Activated CD4-positive, alpha-beta T cell treated with anti-CD3 and anti-CD28 coated beads, Interleukin-2, Interleukin-4, amounts not matched to agents 100 ng/mL and 50 ng/mL, durations not matched to agents 16 hours and 8 hours (primary cell): ENCODE measurements at regions not wholly inside any gene's neighbourhood (a gene's known extent, or its start where the extent isn't known, plus 50 kb on each side); places are given as distances from the start of the nearest gene placed in this dataset.
A peak's percentile ranks its signal among the peaks of the same experiment; 100 is the strongest.

ENCODE experiments used
- DNase-seq: peaks from one replicate; pipeline ENCODE4 v3.0.0-alpha.2; 2020; ENCODE audit warnings: low spot score

DNA sequence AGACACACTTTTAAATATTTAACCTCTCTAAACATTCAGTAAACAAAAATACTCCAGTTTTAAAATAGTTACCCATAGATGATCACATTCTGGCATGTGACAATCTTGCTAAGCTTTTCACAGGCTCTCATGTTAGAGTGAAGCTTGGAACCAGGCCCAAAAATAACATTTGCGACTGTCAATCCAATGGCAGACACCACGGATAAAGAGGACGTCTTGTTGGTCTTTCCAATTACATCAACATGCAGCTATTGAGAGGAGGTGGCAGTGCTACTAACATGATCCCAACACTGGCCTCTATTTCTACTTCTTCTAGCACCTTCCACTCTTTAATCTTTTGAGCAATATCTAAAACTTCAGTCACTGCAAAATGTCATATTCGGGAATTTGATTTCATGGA, 970.8 kb upstream of the TENM3 start:
- no peak for DNase-seq

DNA sequence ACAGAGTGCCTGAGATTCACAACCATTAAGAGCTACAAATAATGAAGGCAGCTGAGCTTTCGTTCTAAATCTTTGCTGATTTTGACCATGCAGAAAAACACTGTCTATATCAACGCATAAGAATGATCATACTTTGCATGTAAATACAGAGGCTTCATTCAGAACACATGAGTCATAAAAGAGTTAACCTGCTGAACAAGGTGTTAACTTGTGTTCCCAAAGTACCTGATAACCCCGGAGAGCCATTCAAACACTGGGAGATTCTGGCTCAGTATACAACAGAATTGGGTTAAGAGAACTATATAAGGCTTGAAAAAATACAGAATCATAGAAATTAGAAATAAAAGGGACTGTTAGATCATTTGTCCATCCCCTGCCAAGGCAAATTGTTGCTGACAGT, 964.3 kb upstream of the TENM3 start:
- DNase-seq = no peak

DNA sequence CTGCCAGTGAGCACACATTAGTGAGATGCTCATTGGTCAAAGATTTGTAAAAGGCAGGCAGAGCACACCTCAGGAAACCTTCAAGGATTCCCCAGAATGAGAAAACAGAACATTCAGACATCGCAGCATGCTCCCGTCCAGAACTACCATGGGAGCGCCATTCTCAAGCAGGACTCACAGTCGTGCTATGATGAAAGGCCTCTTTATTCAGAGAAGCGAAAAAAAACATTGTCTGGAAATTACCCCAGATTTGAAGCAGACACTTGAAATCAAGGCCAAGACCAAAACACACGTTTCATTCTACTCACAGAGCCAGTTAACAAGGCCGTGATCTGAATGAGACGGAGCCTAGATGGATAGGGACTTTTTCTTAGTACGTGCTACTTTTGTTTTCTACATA, 961.8 kb upstream of the TENM3 start:
- no peak for DNase-seq

DNA sequence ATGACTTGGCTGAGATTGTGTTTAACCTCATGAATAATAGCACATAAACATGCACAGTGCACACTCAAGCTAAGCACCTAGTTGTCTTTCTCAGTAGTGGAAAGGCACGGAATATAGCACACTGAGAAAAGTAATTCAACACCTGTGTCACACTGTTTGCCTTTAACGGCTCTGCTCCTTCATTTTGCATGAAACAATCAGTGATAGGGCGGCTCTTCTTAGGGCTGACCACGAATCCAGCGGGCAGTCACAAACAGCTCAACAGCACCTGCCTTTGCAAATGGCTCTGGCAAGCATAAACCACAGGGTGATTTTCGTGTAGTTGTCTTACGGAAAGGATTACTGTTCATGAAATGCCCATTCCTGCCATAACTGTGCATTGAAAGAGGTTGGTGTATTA, 954.0 kb upstream of the TENM3 start:
- no peak for DNase-seq

DNA sequence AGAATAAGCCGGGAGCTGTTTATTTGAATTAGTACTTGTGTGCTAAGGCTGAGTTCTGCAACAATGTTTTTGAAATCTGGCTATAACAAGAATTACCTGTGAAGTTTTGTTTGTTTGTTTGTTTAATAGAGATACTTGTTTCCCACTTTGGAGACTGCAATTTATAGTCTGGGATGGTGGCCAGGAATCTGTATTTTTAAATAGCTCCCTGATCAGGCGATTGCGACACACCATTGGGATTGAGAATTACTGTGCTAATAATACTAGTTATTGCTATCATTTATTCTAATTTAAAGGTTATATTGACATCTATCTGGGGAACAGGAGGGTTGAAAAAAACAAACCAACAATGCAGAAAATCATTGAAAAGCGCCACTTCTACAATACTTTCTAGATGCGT, 951.6 kb upstream of the TENM3 start:
- DNase-seq = no peak

DNA sequence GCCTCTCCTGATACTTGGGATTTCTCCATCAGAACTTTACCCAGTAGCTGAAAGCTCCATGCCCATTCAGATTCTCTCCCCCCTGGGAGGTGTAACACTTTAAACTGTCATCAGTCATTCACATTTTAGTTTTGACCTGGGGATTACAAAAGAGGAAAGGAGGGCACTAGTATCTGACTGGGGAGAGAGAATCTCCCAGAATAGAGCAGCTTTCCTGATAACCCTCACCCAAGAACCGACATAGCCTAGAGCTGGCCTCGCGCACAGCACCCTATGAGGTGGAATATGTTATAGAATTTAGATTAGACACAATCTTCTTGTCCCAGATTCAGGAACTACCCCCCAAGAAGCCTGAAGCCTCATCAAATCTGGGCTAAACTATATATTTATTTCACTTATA, 950.2 kb upstream of the TENM3 start:
- DNase-seq = no peak

DNA sequence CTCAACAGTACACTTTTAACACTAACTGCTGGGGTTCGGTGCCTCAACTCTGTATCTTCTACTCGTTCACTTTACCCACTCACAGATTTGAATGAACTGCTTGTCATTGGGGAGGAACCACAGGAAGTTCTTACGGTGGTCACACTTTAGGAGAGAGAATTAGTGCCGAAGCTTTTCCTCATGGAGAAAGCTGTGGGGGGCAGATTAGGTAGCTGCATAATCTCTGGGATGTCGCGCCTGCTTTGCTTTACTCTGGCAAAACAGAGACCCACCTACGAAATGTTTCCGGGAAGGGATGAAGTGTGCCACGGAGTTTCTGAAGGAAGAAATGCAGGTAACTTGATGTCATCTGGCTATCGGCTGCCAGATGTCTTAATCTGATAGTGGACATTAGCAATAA, 949.7 kb upstream of the TENM3 start:
- no peak for DNase-seq

DNA sequence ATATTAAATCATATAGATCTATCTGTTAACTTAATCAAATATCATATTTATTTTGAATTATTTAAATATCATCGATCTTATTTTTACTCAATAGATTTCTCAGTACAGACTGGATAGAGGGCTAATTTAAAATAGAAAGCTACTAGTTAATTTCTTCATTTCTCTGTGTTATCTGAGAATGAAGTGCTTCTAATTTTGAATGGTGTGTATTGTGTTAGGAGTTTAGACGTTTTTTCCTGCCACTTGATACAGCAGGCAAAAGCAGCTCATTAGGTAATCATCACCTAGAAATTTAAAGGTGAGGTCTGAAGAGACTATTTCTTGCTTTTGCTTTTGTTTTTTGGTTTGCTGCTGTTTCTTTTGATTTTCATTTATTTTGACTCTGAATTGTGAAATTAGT, 948.8 kb upstream of the TENM3 start:
- DNase-seq = no peak

GRCh38 chr4:181301735-181302710, 941.2 kb upstream of the TENM3 start:
- peak; percentile 35 for DNase-seq

DNA sequence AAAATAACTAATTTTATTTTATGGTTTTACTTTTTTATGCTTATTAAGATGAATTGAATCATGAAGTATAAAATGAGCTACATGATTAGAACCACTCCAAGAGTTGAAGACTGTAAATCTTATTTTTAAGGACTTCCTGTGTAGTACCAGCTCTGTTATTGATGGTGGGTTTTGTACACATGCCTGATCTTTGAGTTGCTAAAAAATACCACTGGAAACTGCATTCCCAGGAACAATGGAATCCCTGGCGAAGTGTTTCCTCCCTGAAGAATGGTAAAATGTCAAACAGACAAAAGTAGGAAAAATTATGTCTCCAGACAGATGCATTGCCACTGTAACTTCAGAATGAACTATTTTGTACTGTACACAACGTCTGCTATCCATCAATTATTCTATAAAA, 935.4 kb upstream of the TENM3 start:
- DNase-seq = no peak

- no peak for DNase-seq
These were observed 934.5 kb upstream of the TENM3 start for GRCh38 chr4:181308476-181309312.

- DNase-seq = no peak
These were observed 931.1 kb upstream of the TENM3 start for GRCh38 chr4:181312066-181312465.

- no peak for DNase-seq
These were observed 923.6 kb upstream of the TENM3 start for GRCh38 chr4:181319629-181320028.

DNA sequence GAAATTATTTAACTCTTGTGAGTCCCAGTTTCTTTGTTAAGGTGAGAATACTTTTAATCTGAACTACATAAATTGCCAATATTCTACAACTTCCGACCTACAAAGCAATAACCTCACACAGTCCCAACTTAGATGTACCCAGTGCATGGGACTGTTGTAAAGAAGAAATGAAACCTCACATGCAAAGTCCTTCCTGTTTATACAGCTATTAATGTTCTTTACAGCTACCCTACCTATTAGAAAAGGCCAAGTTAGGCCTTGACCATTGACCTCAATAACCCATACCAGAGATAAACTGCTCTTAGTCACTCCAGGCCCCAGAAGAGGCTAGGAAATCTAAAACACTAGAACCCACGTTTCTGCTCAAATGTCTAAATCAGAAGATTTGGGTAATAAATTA, 920.1 kb upstream of the TENM3 start:
- DNase-seq = no peak

GRCh38 chr4:181330654-181331201, 912.5 kb upstream of the TENM3 start:
- DNase-seq = no peak

DNA sequence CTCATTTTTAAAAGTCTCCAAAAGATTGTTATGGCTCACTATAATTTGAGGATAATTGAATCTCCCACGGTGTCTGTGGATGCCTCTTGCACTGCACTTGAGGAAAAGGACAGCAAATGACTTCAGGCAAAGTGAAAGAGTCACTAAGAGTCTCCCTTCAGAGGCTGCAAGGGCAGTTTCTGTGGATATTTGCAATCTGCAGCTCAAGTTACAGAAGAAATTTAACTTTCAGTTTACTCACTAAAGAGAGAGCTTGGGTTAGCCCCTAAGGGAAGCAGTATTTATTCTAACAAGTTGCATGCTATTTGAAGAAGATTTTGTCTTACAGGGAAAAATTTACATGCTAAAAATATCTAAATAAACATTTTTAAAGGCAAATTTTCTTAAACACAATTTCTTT, 912.0 kb upstream of the TENM3 start:
- no peak for DNase-seq

GRCh38 chr4:181345931-181346330, 897.3 kb upstream of the TENM3 start:
- no peak for DNase-seq

DNA sequence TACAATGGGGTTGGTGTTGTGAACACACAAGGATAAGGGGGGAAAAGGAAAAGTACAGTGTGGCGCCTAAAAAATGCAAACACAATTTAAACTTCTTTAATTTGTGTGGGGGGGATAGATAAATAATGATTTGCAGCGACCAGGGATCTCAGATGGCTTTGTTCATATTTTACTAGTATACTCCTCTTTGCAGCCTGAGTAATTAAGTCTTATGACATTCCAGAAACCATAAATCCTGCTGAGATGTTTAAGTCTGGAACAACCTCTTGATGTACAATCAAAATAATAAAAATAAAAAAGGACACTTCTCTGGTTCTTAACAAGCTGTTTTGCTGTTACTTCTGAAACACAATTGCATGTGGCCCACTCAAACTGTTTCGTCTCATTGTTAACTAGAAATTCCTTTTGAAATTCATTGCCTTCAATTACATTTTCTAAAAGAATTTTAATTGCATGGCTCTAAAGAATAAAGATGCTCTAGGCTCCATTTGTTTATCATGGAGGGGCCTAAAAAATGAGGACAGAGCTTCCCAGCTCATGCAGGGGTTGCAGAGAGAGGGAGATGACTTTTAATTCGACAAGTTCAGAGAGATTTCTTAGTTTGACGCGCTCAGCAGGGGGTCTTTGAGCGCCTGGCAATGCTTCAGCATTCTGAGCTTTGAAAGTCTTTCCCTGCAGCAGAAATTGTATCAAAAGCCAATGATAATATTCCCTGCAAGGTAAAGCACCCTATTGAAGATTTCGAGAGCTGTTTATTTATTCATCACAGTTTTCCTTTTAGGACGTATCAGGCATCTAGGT, 892.4 kb upstream of the TENM3 start:
- DNase-seq = no peak

- no peak for DNase-seq
These were observed 878.7 kb upstream of the TENM3 start for GRCh38 chr4:181364504-181364903.

GRCh38 chr4:181365671-181366070, 877.5 kb upstream of the TENM3 start:
- DNase-seq = no peak

GRCh38 chr4:181372014-181372413, 871.2 kb upstream of the TENM3 start:
- DNase-seq = no peak

- DNase-seq = no peak
These were observed 867.1 kb upstream of the TENM3 start for GRCh38 chr4:181376058-181376457.
